HG02798 (cell line): ENCODE measurements at regions not wholly inside any gene's neighbourhood (a gene's known extent, or its start where the extent isn't known, plus 50 kb on each side); places are given as distances from the start of the nearest gene placed in this dataset.

ENCODE experiments used
- ATAC-seq: cut with Tn5 transposase; IDR thresholded peaks from one replicate; pipeline ENCODE4 v1.9.1; 2021; ENCODE audit warnings: mild to moderate bottlenecking; ENCODE audit not compliant: unreplicated experiment, poor library complexity

DNA sequence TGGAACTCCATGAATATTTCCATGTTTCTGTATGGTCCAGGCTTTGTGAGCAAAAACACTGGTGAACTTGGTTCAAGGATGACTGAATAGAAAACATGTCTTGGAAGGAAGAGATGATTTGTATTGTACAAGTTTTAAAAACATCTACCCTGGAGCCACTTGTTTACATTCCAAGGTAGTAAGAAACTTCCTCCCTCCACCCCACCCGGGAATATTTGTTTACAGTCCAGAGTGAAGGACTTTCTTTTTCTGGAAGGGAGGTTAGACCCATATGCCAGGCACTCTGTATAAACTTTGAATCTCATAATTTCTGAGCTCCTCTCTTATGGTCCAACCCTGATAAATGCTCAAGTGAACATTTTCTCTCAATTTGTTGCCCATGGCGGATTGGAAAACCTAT is 323.3 kb upstream of the LYPLAL1 start:
- no peak for ATAC-seq

DNA sequence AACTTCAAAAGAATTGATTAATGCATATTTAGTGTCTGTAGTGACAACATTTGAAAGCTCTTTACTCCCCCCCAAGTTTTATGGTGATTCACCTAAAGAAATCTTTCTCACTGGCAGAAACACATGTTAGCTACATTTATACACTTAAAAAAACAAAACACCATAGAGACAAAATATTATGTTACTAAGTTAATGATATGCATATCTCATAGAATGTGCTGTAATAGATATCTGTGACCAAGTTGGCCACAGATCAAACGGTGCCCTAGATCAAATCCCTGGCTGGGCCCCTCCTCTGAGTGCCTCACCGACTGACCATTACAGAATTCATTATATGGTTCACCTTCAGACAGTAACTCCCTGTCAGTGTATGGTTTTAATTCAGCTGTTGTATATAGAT is 322.1 kb upstream of the LYPLAL1 start:
- no peak for ATAC-seq

DNA sequence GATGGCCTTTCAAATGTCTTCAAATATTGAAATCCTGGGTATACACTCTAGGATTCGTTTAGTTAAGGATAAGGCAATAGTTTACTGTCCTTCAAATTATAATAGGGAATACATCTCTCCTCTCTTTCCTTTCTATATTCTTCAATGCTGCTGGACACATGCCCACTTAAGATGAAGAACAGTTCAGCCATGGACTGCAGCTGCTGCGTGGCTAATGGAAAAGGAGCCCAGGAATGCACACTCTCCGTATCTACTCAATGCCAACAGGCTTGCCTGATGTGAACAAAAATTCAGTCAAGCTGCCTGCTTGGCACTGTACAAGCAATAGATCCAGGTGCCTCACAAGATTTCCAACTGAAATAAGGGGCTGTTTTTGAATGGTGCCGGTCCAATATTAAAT is 321.2 kb upstream of the LYPLAL1 start:
- no peak for ATAC-seq

DNA sequence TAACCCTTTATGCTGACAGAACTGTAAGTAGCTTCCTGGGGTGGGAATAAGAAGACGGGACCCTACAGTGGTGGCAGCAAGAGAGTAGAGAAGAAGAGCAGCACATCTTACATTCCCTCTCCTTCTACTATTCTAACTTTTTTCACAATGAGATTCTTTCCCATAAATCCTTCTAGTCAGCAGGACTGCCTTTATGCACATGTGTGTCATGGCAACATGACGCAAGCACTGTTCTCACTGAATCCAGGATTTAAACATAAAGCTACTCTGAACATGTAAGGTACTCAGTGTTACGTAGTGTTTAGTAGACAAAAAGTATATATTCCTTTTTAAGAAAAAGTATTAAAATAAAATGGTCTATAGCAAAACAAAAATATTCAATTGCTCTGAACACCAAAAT is 309.7 kb upstream of the LYPLAL1 start:
- ATAC-seq: no peak

- ATAC-seq: no peak
These were observed 308.1 kb upstream of the LYPLAL1 start for GRCh38 chr1:218865591-218865990.

DNA sequence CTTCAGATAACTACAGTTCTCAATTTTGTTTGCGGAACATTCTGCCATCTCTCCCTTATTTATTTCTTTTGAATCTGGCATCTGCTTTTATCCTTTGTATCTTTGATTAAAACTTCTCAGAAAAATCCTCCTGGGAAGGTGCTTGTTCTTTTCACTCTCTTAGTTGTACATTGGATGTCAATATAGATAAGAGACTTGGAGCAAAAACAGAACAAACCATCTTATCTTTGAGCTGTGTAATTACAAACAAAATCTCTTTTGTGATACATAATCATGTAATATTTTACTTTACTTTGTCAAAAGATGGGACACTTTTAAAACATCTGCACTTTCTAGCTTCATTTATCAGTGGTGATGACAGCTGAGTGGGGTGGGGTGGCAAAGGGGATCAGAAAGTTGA is 307.2 kb upstream of the LYPLAL1 start:
- no peak for ATAC-seq

- no peak for ATAC-seq
These were observed 306.6 kb upstream of the LYPLAL1 start for GRCh38 chr1:218867066-218867465.

GRCh38 chr1:218867941-218868626 is 305.6 kb upstream of the LYPLAL1 start:
- no peak for ATAC-seq

DNA sequence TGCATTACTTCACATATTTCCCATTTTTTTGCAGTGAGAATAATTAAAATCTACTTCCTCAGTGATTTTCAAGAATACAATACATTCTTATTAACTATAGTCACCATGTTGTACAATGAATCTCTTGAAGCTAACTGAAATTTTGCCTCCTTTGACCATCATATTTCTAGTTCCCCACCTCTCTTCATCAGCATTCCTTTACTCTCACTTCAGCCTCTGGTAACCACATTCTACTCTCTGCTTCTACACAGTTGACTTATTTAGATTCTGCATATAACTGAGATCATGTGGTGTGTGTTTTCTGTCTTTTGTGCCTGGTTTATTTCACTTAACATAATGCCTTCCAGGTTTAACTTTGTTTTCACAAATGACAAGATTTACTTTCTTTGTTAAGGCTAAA is 304.4 kb upstream of the LYPLAL1 start:
- no peak for ATAC-seq

DNA sequence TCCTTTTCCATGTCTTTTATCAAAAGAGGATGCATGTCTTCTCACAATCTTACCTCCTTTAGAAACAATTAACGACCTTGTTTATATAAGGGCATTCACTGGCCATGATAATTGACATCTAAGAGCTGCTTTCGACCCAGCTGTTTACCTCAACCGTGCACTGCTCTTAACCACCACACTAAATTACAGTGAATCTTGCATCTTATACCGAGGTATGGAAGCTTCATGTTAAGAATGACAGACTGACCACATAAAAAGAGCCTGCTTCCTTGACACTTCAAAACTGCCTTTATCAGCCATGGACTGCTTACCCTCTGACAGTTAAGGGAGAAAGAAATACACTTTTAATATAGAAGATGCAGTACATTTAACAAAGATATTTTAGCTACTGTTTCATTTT is 301.7 kb upstream of the LYPLAL1 start:
- no peak for ATAC-seq

DNA sequence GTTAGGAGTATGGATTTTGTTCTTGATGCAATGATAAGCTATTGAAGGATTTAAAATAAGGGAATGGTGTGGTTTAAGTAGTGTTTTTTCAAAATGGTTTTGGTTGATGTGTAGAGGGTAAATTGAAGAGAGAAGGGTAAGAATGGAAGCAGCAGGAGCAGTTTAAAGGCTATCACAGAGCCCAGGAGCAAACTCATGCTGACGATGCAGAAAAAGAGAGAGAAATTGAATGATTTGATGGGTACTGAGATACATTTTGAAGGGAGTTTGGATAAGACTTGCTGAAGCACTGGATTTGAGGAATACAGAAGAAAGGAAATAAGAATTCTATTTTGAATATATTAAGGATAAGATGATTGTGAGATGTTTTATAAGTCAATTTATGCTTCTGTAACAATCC is 300.8 kb upstream of the LYPLAL1 start:
- ATAC-seq: no peak

GRCh38 chr1:218874313-218874712 is 299.4 kb upstream of the LYPLAL1 start:
- no peak for ATAC-seq

DNA sequence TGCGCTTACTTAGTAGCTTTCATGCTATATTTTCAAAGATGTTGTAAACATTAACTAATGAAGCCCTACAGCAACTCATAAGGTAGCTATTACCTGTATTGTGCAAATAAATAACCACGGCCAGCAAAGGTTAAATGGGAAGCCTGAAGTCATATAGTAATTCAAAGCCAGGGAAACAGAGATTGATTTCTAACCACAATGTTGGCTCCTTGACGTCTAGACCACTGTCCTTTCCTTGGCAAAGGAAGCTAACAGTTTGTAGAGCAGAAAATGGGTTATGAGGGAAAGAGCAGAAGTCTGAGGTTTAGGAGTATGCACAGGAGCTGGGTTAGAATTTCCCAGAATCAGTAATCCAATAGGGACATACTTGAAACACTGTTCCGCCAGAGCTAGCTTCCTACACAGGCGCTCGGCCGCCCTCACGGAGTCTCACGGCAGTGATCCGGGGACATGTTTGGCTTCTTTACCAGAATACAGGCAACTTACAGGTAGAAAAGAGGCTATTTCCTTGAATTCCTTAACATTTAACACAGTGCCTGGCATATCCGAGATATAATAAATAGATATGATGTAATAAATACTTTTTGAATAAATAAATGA is 298.8 kb upstream of the LYPLAL1 start:
- ATAC-seq: no peak

GRCh38 chr1:218878369-218878768 is 295.3 kb upstream of the LYPLAL1 start:
- ATAC-seq: no peak

DNA sequence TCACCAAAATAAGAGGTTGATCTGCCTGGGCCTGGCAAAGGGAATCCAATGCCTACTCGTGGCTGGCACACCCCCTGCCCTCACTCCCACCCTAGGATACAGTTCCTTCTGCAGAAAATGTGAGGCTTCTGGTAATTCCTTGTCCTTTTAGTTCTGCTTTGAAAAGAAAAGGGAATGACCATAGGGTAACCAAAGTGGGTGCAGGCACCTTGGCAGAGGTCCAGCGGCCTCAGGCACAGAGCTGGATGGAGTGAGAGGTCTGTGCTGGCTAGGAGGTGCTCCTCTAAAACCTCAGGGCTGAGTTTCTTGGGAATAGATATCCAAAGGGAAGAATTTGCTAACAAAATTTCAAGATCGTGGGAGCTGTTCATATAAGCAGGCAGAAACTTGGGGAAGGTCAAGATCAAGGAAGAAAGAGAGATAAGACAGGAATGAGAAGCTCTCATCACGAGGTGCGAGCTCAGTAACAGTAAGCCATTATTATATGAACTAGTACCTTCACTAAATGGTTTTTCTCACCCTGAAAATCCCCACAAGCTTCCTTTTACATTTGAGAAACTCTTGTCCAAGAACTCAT is 293.1 kb upstream of the LYPLAL1 start:
- ATAC-seq: no peak

DNA sequence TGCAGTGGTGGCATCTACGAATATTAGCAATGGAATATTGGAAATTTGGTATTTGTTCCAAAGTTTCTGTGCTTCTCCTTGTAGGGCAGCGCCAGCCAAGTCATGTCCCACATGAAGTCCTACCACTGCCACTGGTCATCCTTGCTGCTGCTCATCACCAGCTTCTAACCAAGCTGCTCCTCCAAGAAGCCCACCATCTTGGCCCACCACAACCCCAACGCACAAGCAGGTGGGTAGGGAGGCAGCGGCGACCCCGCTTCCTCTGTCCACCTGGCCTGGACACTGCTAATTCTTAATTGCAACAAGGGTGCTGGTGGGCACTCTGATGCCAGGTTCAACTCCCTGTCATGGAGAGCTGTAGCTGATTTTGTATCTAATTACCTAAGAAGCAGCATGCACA is 291.2 kb upstream of the LYPLAL1 start:
- no peak for ATAC-seq

DNA sequence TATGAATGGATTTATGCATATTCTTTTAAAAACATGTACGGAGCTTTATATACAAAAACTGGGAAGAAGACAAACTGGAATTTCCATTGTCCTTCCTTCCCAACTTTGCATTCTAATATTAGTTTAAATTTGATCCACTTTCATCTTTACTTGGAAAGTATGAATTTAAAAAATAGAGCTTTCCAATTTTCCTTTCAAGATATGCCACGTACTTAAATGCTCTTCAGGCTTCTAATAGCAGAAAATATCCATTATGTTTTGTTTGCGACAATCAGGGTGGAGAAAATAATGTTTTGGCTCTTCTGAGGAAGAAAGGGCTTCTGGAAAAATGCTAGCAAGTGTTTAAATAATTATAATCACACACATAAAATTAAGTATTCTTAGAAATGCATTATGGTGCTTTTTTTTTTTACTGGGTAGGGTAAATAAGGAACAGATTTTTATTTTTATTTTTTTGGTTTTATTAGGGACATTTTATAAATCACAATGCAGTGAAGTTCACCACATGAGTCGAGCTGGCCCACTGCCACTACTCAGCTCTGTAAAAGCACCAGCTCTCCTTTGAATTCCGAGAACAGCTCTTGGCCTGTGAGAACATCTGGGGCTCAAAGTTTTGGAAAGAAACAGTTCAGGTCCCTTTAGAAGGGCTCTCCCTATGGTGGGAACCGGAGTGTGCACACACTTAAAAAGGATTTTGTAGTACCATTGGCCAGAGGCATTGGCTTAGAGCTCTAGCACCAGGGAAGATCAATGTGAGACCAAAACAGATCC is 287.4 kb upstream of the LYPLAL1 start:
- no peak for ATAC-seq

- no peak for ATAC-seq
These were observed 286.3 kb upstream of the LYPLAL1 start for GRCh38 chr1:218887141-218887925.

- ATAC-seq: no peak
These were observed 283.2 kb upstream of the LYPLAL1 start for GRCh38 chr1:218890451-218890850.

- no peak for ATAC-seq
These were observed 282.1 kb upstream of the LYPLAL1 start for GRCh38 chr1:218891577-218891976.
